Neural cell (in vitro differentiated cells): ENCODE measurements at regions not wholly inside any gene's neighbourhood (a gene's known extent, or its start where the extent isn't known, plus 50 kb on each side); places are given as distances from the start of the nearest gene placed in this dataset.

Source experiments
- CTCF ChIP-seq: fragments of 450-650 bp; IDR thresholded peaks from 2 replicates; pipeline ENCODE4 v1.5.1; 2014; ENCODE audit warnings: antibody characterized with exemption, mild to moderate bottlenecking, moderate library complexity; ENCODE audit not compliant: poor library complexity, severe bottlenecking
- EP300 ChIP-seq: fragments of 450-650 bp; conservative IDR thresholded peaks from 2 replicates; pipeline ENCODE4 v1.6.1; 2014; ENCODE audit warnings: antibody characterized with exemption, mild to moderate bottlenecking, moderate library complexity; ENCODE audit not compliant: poor library complexity, severe bottlenecking
- EZH2 ChIP-seq: fragments of 200-600, 300-800 bp; shearing (Covaris generic), sonication (generic); IDR thresholded peaks from 2 replicates; pipeline ENCODE4 v1.6.1; 2014; ENCODE audit warnings: antibody characterized with exemption, low read length, borderline replicate concordance, mild to moderate bottlenecking; ENCODE audit not compliant: insufficient read depth, poor library complexity, severe bottlenecking
- POLR2AphosphoS5 ChIP-seq: IDR thresholded peaks from 2 replicates; pipeline ENCODE4 v1.6.1; 2012
- SMC3 ChIP-seq: fragments of 450-650 bp; conservative IDR thresholded peaks from 2 replicates; pipeline ENCODE4 v1.6.1; 2014; ENCODE audit warnings: antibody characterized with exemption, mild to moderate bottlenecking, moderate library complexity; ENCODE audit not compliant: poor library complexity
- TAF1 ChIP-seq: IDR thresholded peaks from 2 replicates; pipeline ENCODE4 v1.6.1; 2012; ENCODE audit warnings: low read depth

DNA sequence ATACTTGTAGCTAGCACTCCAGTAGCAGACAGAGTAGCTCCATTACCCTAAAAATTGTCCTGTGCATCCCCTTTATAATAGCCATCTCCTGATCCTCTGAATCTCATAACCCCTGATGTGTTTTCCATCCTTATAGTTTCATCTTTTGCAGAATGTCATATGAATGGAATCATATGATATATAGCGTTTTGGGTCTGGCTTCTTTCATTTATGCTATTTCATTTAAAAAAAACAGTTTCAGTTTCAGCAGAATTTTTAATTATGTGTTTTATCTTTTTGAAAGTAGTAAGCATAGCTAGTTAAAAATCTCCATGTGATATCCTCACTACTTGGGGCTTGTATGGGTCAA, 132.7 kb downstream of the KLF13 start:
- TF ChIP-seq CTCF (no peak), EP300 (no peak), POLR2AphosphoS5 (no peak), SMC3 (no peak), TAF1 (no peak), EZH2 (no peak)
